ENCODE measurements at regions not wholly inside any gene's neighbourhood (a gene's known extent, or its start where the extent isn't known, plus 50 kb on each side); places are given as distances from the start of the nearest gene placed in this dataset.

GRCh38 chr14:61996753-61997152 is 234.5 kb downstream of the SNAPC1 start:
- Histone ChIP-seq H2AFZ (no peak overlapping the region), H3K79me2 (no peaks in the 10 kb centered on the region), H3K27me3 (no peaks in the 10 kb centered on the region), H3K4me2 (no peak overlapping the region), H3K9me2 (replicated peaks; ENCODE audit: insufficient read depth) (no peaks in the 10 kb centered on the region), H3K4me1 (ENCODE audit: insufficient read depth) (no peaks in the 10 kb centered on the region), H3K36me3 (replicated peaks; ENCODE audit: insufficient read depth, low read depth) (no peaks in the 10 kb centered on the region), H3K4me3 (no peak overlapping the region), H4K20me1 (ENCODE audit: insufficient read depth, poor library complexity, severe bottlenecking) (no peaks in the 10 kb centered on the region), H3K27ac (no peak overlapping the region), H3K9me3 (ENCODE audit: low read depth) (no peaks in the 10 kb centered on the region)
- WGBS (ENCODE audit: low lambda C conversion rate, missing lambda C conversion rate): 87% methylated on average over 4 of the region's 4 CpGs
- no peak for TF ChIP-seq CTCF (IDR thresholded peaks at IDR 0.05; ENCODE audit: poor library complexity)
- no peak for TF ChIP-seq EZH2 (IDR thresholded peaks at IDR 0.05; ENCODE audit: borderline replicate concordance)
- no peak for TF ChIP-seq EZH2phosphoT487 (IDR thresholded peaks at IDR 0.05; ENCODE audit: low read depth, severe bottlenecking, unreplicated experiment)
- DNase-seq (ENCODE audit: low spot score): no peak

- no peaks in the 10 kb centered on the region for H3K27me3 ChIP-seq
- H3K79me2 ChIP-seq: no peaks in the 10 kb centered on the region
- no peaks in the 10 kb centered on the region for H4K20me1 ChIP-seq (ENCODE audit: insufficient read depth, poor library complexity, severe bottlenecking)
- H3K36me3 ChIP-seq (replicated peaks; ENCODE audit: insufficient read depth, low read depth): no peaks in the 10 kb centered on the region
- DNase-seq (ENCODE audit: low spot score): no peak
- H3K4me1 ChIP-seq (ENCODE audit: insufficient read depth): no peaks in the 10 kb centered on the region
- H3K4me2 ChIP-seq: no peak overlapping the region
- TF ChIP-seq CTCF (IDR thresholded peaks at IDR 0.05; ENCODE audit: poor library complexity) (no peak), EZH2 (IDR thresholded peaks at IDR 0.05; ENCODE audit: borderline replicate concordance) (no peak)
- H3K27ac ChIP-seq: no peak overlapping the region
- no peak overlapping the region for H2AFZ ChIP-seq
- H3K9me2 ChIP-seq (replicated peaks; ENCODE audit: insufficient read depth): no peaks in the 10 kb centered on the region
- H3K9me3 ChIP-seq (ENCODE audit: low read depth): no peaks in the 10 kb centered on the region
- no peak overlapping the region for H3K4me3 ChIP-seq
Observed at GRCh38 chr14:61997161-61997560, 234.9 kb downstream of the SNAPC1 start.

GRCh38 chr14:62001963-62002362 is 239.7 kb downstream of the SNAPC1 start:
- no peaks in the 10 kb centered on the region for H3K4me1 ChIP-seq (ENCODE audit: insufficient read depth)
- H3K9me2 ChIP-seq (replicated peaks; ENCODE audit: insufficient read depth): no peaks in the 10 kb centered on the region
- H4K20me1 ChIP-seq (ENCODE audit: insufficient read depth, poor library complexity, severe bottlenecking): no peaks in the 10 kb centered on the region
- H3K27me3 ChIP-seq: no peaks in the 10 kb centered on the region
- H3K4me2 ChIP-seq: no peak overlapping the region
- H3K79me2 ChIP-seq: no peaks in the 10 kb centered on the region
- no peak overlapping the region for H2AFZ ChIP-seq
- H3K27ac ChIP-seq: no peak overlapping the region
- TF ChIP-seq EZH2phosphoT487 (IDR thresholded peaks at IDR 0.05; ENCODE audit: low read depth, severe bottlenecking, unreplicated experiment) (no peak), EZH2 (IDR thresholded peaks at IDR 0.05; ENCODE audit: borderline replicate concordance) (no peak), CTCF (IDR thresholded peaks at IDR 0.05; ENCODE audit: poor library complexity) (no peak)
- no peaks in the 10 kb centered on the region for H3K36me3 ChIP-seq (replicated peaks; ENCODE audit: insufficient read depth, low read depth)
- 94% methylated on average over 2 of the region's 2 CpGs for WGBS (ENCODE audit: low lambda C conversion rate, missing lambda C conversion rate)
- H3K9me3 ChIP-seq (ENCODE audit: low read depth): no peaks in the 10 kb centered on the region
- no peak overlapping the region for H3K4me3 ChIP-seq
- no peak for DNase-seq (ENCODE audit: low spot score)

- 44% methylated on average over 1 of the region's 1 CpG for WGBS (ENCODE audit: low lambda C conversion rate, missing lambda C conversion rate)
Observed at GRCh38 chr14:62002642-62003041, 240.4 kb downstream of the SNAPC1 start.

More at GRCh38 chr14:62002642-62003041, 240.4 kb downstream of the SNAPC1 start:
- no peak overlapping the region for H2AFZ ChIP-seq
- no peaks in the 10 kb centered on the region for H3K36me3 ChIP-seq (replicated peaks; ENCODE audit: insufficient read depth, low read depth)
- H3K27ac ChIP-seq: no peak overlapping the region
- no peaks in the 10 kb centered on the region for H3K27me3 ChIP-seq
- H3K79me2 ChIP-seq: no peaks in the 10 kb centered on the region
- H4K20me1 ChIP-seq (ENCODE audit: insufficient read depth, poor library complexity, severe bottlenecking): no peaks in the 10 kb centered on the region
- no peaks in the 10 kb centered on the region for H3K4me1 ChIP-seq (ENCODE audit: insufficient read depth)
- H3K9me3 ChIP-seq (ENCODE audit: low read depth): no peaks in the 10 kb centered on the region
- no peak for DNase-seq (ENCODE audit: low spot score)
- H3K4me2 ChIP-seq: no peak overlapping the region
- no peaks in the 10 kb centered on the region for H3K9me2 ChIP-seq (replicated peaks; ENCODE audit: insufficient read depth)
- TF ChIP-seq EZH2 (IDR thresholded peaks at IDR 0.05; ENCODE audit: borderline replicate concordance): no peak
- no peak for TF ChIP-seq CTCF (IDR thresholded peaks at IDR 0.05; ENCODE audit: poor library complexity)
- no peak for TF ChIP-seq EZH2phosphoT487 (IDR thresholded peaks at IDR 0.05; ENCODE audit: low read depth, severe bottlenecking, unreplicated experiment)
- no peak overlapping the region for H3K4me3 ChIP-seq

All from hepatocyte (in vitro differentiated cells).